HG02678 (cell line): ENCODE measurements at regions not wholly inside any gene's neighbourhood (a gene's known extent, or its start where the extent isn't known, plus 50 kb on each side); places are given as distances from the start of the nearest gene placed in this dataset.
"Not testable (repeated sequence)": the region's sequence is repeated elsewhere in the genome, so short reads cannot be mapped to it uniquely, and the experiment has no call there.

ENCODE experiments used
- ATAC-seq: cut with Tn5 transposase; IDR thresholded peaks from one replicate; pipeline ENCODE4 v1.9.1; 2021; ENCODE audit warnings: mild to moderate bottlenecking, moderate library complexity; ENCODE audit not compliant: unreplicated experiment

DNA sequence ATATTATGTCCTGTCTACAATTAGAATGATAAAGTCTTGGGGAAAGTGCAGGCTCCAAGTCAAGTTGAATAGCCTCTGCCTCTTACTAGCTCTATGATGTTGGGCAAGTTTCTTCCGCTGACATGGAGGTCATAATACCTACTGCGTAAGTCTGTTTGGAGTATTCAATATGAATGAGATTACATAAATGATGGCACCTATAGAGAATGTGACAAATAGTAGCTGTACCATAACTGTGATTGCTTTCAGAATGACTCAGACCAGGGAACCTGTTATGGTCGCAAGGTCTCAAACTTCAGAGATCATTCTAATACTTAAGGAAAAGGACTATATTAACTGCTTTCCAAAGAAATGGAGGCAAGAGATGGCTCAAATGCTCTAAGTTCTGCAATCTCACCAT is 94.0 kb upstream of the ABCA1 start:
- no peak for ATAC-seq

DNA sequence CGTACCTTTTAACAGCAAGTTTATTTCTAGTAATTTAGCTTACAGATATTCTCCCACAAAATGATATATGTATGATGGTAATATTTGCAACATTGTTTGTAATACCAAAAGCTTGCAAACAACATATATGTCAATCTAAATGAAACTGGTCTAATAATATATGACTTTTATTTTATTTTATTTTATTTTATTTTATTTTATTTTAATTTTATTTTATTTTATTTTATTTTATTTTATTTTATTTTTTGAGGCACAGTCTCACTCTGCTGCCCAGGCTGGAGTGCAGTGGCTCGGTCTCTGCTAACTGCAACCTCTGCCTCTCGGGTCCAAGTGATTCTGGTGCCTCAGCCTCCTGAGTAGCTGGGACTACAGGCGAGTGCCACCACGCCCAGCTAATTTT is 94.6 kb upstream of the ABCA1 start:
- not testable (repeated sequence) for ATAC-seq

DNA sequence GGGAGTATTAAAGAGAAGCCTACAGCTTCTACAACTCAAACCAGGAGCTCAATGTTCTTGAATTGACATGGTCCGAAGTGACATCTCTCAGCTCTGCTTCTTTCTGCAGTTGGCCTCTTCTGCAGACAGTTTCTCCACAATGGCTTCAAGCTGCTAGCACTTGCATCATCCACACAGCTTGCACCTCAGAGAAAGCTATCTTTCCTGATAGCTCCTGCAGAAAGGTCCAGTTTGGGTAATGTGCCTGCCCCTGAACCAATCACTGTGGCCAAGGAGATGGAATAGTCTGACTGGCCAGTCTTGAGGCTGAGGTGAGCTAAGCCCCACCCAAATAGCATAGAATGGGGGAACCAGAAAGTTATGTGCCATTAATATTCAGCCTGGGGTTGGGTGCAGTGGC is 95.8 kb upstream of the ABCA1 start:
- no peak for ATAC-seq

DNA sequence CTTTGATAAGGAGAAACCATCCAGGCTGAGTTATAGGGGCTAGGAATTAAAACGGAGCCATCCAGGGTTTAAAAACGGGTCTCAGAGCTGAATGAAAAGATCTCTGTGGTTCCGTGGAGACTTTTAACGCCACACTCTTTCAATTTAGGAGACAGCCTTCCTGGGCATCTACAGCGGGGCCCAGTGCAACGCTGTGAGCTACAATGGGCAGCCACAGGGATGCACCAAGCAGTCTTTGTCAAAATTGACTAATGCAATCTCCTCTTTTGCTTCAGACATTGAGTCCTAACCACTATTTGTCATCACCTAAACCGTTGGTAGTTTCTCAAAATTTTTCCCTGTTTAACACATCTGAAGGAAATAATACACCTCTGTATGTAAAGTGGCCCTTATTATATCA is 96.6 kb upstream of the ABCA1 start:
- ATAC-seq = no peak

DNA sequence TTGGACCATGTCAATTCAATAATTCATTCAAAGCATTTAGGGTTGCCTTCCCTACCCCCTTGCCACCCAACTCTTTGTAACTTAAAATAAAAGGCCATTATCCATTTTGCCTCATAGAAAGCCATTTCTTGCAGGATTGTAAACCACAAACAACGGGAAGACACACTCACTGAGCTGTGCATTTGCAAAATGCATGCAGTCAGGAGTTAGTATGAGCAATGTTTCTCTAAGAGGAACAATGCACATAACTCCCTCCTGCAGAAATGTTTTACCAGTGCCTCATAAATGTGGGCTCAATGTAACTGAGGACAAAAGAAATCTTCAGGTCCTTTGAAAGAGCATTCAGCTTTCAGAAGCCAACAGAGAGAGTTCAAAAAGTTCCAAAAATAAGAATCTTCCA is 98.5 kb upstream of the ABCA1 start:
- no peak for ATAC-seq

DNA sequence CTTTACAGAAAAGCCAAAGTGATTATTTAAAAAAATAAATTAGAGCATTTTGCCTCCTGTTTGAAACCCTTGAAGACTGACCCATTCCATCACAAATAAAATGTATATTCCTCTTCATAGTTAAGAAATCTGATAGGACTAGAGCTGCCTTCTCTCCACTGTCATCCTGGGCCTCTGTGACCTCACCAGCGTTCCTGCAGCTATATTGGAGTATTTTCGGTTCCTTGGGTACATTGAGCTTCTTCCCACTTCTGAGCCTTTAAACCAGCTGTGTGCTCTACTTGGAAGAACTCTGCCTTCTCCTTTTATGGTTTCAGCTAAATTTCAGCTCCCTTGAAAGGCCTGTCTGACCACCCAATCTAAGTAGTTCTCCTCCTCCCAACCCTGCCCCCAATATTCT is 99.1 kb upstream of the ABCA1 start:
- ATAC-seq = no peak

DNA sequence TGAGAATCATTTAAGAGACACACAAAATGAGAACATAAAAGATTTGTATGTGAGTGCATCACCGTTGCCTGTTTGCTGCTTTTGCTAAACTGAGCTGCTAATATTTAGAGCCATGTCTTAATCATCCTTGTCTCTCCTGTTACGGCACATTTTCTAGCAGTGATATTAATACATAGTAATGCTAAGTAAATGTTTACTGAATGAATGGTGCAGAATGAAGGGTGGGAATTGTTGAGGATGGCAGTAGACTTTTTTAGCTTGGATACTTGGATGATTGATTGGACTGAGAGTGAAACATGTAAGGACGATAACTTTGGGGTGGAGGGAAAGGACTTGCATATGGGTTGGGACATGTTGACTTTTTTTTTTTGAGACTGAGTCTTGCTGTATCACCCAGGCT is 102.3 kb upstream of the ABCA1 start:
- ATAC-seq = no peak

DNA sequence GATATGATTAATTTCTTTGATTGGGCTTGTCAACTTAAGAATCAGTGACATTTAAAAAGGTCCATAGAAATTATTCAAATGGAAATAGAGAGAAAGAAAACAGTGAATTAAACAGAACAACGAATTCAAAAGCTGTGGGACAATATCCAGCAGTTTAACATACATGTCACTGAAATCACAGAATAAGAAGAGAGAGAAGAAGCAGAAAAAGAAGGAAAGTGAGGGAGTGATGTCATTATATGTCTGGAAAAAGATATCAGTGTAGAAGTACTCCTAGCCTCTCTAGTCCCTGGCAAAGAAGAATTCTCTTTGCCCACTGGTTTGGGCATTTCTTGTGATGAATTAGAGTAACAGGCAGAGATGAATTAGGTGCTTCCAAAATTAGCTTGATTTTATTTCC is 109.2 kb upstream of the ABCA1 start:
- no peak for ATAC-seq

DNA sequence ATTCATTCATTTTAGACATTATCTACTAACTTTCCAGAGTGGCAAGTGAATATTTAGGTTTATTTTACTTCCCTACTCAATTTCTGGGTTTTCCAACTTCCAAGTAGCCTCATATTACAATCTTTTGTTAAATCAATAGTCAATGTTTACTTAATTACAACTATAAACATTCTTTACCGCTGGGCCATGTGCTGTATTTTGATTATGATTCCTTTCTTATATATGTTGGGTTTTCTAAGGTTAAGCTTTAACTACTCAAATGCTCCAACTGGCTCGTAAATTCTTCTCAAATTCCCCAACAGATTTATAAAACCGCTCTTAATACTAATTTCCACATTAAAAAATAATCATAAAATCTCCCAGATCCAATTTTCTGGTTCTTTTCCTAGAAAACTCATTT is 110.1 kb upstream of the ABCA1 start:
- no peak for ATAC-seq

DNA sequence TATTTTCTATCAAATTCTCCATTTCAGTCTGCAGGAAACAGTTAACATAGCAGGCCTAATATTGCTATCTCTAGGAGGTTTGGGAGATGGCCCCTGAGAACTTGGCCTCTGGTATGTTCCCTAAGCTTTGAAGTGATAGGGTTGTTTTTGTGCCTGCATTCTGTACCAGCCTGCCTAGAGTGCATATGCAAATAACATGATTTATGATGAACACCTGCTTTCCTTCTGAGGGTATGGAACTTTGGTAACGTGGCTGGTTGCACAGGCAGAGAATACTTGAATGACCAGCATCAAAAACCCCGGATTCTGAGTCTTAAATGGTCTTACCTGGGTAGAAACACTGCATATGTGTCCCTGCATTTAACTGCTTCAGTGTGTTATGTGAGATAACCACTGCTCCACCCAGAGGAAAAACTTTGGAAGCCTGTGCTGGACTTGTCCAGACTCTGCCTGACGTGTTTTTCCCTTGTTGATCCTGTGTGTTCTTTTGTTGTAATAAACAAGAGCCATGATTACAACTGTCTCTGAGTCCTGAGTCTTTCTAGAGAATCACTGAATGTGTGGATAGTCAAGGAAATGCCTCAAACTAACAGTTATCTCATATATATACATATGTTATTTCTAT is 111.3 kb upstream of the ABCA1 start:
- no peak for ATAC-seq

DNA sequence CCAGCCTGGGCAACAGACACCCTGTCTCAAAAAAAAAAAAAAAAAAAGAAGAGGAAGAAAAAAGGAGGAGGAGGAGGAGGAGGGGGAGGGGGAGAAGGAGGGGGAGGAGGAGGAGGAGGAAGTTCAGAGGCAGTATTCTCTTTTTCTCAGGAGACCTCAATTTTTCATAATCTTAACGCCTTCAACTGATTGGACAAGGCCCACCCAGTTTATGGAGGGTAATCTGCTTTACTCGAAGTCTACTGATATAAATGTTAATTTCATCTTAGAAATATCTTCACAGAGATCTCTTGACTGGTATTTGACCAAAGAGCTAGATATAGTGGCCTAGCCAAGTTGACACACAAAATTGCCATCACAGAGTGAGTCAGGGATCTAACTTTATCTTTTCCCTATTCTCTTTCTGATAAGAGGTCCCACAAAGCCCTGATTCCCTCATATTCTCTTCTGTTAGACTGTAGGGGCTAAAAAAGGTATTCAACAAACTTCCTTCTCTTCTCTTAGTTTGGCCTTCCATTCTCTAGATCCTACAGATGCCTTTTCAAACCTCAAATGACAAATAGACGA is 115.5 kb upstream of the ABCA1 start:
- ATAC-seq = no peak

DNA sequence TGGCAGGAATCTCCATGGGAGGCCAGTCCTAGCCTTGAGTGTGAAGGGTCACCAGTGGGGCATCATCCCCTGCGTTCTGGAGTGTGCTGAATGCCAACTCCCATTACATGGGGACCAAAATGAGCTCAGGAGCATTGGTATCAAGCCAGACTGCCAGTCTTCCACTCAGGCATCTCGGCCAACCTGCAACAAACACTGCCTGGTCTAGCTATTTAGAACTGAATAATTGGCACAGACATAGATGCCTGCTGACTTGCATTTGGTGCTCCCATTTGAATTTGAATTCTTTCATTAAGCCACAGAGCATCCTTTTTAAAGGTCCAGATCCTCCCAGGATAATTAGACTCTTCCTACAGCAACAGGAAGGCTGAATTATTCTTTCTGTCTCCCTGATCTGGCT is 116.6 kb upstream of the ABCA1 start:
- ATAC-seq = no peak

DNA sequence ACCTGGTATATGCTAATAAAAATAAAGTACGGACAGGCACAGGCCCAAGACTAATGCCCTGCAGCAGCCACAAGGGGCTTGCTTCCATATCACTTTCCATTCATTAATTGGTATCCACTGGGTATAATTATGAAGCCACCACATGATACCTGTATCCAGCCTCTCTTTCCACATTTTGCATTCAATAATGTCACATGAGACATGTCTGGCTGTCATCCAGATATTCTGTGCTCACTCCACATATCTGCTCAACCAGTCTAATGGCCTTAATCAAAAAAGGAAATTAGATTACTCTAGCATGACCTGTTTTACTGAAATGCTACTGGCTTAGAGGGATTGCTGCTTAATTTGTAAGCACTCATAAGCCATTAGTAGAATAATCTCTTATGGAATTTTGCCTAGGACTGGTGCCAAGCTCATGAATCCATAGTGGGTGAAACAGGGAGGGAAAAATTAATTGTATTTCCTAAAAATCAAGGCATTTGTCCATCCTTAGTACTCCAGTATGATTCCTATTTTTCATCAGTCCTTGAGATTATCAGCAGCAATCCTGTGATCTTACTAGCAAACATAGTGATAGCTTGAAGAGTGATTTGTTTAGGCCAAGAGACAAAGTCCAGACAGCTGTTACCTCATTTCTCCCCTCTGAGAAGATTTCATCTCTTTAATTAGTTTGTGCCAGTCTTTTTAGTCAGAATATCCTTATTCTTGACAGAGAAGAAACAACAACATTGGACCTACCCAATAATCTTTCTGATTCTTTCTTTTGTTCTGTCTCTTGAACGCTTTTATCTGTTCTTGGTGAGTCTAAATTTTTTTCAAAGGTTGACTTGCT is 119.2 kb upstream of the ABCA1 start:
- ATAC-seq = no peak

DNA sequence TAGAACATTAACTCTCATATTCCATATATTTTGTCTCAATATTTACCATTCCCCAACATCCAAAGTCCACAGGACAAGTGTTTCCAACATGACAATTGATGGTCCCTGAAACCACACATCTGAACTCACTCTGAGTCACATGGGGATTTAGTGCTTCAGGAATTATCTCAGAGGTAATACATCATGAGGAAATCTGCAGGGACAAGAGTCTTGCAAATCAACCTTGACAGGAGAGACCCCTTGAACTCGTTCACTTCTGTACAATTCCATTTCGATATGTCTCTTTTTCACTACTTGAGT is 119.7 kb upstream of the ABCA1 start:
- no peak for ATAC-seq

DNA sequence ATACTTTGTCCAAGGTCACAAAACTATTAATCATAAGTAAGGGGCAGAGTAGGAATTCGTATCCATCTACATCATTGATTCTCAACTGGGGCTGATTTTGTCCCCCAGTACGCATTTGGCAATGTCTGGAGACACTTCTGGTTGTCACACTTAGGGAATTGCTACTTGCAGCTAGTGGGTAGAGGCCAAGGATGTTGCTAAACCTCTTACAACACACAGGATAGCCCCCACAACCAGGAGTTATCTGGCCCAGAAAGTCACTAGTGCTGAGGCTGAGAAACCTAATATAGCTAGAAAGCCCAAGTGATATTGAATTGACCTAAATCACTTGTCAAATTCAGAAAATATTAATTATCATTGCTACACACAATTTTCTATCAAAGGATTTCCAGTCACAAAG is 120.4 kb upstream of the ABCA1 start:
- no peak for ATAC-seq

DNA sequence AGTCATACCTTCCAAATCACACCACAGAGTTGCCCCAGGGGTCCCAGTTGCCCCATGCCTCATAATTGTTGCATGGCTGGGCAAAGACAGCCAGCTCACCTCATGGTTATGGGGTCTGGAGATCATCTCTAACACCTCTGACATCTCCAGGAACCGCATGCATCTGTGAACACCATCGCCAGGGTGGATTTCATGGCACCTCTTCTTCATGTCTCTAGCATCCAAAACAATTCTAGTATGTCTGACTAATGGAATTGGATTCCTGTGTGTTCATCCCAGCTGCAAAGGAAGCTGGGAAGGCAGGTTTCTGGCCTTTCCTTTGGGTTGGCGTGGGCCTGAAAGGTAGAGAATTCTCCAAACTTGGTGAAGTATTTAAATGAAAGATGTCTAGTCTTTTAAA is 122.3 kb upstream of the ABCA1 start:
- no peak for ATAC-seq

DNA sequence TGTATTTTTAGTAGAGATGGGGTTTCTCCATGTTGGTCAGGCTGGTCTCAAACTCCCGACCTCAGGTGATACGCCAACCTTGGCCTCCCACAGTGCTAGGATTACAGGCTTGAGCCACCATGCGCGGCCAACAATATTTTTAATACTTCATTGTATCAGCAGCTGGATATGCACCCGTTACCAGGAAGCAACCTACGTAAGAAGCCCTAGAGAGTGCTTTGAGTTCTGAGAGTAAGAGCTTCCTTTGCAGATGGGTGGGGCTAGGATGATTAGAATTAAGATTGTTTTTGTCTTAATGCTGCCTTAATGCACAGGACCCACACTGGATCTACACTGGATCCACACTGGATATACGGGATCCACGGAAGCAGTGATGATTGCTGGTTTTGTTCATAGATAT is 123.9 kb upstream of the ABCA1 start:
- ATAC-seq = no peak

DNA sequence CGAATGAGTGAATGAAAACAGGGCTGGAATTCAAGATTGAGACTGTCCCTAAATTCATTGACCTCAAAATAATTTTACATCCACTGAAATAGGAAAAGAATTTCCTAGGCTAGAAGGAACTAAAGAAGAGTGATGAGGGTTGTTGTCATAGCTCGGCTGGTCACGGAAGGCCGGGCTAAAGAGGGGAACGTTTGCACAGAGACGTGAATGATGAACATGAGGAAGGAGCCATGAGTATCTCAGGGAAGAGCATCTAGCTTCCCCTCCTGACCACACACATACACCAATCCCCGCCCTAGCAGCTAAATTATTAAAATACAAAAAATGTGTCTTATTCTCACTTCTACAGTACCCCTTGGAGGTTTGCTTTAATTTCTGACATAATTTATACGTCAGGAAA is 124.4 kb upstream of the ABCA1 start:
- ATAC-seq = no peak

DNA sequence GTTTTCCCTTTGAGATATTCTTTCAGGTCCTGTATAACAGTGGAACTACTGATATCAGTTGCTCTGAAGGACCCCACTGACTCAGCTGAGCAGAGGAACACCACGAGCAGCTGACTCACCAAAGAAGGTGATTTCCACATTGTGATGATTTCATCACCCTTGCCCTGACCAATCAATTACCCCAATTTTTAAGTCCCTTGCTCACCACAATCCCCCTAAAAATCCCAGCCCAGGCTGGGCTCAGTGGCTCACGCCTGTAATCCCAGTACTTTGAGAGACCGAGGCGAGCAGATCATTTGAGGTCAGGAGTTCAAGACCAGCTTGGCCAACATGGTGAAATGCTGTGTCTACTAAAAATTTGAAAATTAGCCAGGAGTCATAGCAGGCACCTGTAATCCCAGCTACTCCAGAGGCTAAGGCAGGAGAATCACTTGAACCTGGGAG is 125.3 kb upstream of the ABCA1 start:
- ATAC-seq = peak; percentile 72

DNA sequence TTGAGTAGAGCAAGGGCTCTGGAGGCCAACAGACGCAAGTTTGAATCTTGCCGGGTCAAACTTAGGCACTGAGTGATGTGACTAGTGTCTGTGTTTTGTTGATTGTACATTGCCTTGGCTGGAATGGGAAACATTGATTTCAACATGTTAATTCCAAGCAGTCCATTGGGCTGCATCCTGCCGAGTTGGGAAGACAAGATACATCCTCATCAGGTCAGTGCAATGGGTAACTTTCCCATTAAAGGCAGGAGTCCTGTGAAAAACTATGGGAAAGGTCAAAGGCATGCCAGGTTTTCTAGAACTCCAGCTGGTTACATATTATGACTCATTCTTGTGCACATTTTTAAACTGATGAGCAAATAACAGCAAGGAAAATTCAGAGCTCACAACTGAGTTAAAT is 126.5 kb upstream of the ABCA1 start:
- no peak for ATAC-seq

DNA sequence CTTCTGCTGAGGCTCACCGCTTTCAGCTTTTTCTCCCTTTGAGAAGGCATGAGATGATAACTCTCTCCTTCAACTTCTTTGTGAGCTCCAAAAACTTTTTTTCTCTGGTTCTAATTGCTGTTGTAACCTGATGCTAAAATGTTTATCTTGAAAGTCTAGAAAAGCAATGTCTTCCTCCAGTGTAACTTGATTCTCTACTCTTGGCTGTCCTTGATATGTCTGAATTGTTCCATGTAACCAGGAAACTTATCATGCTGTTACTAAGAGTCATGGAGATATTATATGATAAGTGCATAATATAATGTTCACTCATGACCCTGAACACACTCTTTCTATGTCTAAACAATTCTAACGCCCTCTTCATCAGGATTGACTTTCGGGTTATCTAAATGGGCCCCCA is 128.0 kb upstream of the ABCA1 start:
- no peak for ATAC-seq

DNA sequence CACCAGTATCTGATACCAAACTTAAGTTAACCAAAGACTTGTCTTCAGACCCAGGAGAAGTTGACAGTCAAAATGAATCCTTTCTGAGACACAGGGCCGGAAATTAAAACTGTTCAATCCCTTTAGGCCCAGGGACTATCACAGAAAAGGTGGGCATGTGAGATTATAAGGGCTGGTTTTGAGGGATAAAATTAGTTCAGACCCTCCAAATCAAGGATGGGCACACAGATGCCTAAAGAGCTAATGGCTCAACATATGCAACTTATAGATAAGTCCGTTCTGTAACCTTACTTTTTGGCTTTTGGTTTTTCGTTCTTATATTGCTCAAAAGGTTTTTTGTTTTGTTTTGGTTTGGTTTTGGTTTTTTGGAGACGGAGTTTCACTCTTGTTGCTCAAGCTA is 129.6 kb upstream of the ABCA1 start:
- ATAC-seq = no peak

DNA sequence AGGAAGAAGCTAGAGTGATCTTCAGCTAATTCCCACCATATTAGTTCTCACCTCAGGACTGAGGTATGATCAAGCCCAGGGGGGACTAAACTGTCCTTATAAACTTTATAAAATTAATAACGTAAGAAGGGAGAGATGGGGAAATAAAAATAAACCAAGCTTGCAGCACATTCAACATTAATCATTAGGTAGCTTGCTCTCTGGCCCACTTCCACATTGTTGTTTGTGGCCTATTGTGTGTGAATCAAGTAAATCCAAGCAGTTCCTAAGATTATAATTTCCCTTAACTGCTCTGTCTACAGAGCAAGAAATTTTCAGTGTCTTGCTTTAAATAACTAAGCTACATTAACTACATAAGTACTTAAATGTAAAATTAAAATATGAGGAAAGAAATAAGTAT is 131.3 kb upstream of the ABCA1 start:
- no peak for ATAC-seq
